HL-60 (cell line): ENCODE measurements at regions not wholly inside any gene's neighbourhood (a gene's known extent, or its start where the extent isn't known, plus 50 kb on each side); places are given as distances from the start of the nearest gene placed in this dataset.

Source experiments
- DNase-seq, 2 experiments: peaks; one replicate each; pipeline ENCODE4 v3.0.0-alpha.2; 2010 to 2020; ENCODE audit warnings: low read depth in 1 of 2, low spot score in 1 of 2
- H3K27ac ChIP-seq: fragments of 250-450 bp; sonication (Bioruptor Pico); replicated peaks from 2 replicates; pipeline ENCODE4 v1.5.1; 2020; ENCODE audit warnings: mild to moderate bottlenecking, moderate library complexity
- H3K27me3 ChIP-seq: fragments of 250-450 bp; sonication (Bioruptor Pico); 2 replicates; pipeline ENCODE4 v1.5.1; 2021; ENCODE audit warnings: mild to moderate bottlenecking, moderate library complexity; ENCODE audit not compliant: insufficient read depth, poor library complexity, severe bottlenecking
- H3K4me3 ChIP-seq: replicated peaks from 2 replicates; pipeline ENCODE4 v1.5.1; 2011; ENCODE audit warnings: mild to moderate bottlenecking, control low read depth, low read length; ENCODE audit not compliant: insufficient read depth
- CTCF ChIP-seq: IDR thresholded peaks from one replicate; pipeline ENCODE4 v1.5.1; 2011; ENCODE audit warnings: low read length, control low read depth, inconsistent platforms; ENCODE audit not compliant: insufficient read depth
- GABPA ChIP-seq: IDR thresholded peaks from 2 replicates; pipeline ENCODE4 v1.6.1; 2012; ENCODE audit warnings: low read depth
- POLR2AphosphoS5 ChIP-seq: IDR thresholded peaks from 2 replicates; pipeline ENCODE4 v1.6.1; 2012; ENCODE audit warnings: low read depth
- REST ChIP-seq: IDR thresholded peaks from 2 replicates; pipeline ENCODE4 v1.6.1; 2012; ENCODE audit warnings: low read depth; ENCODE audit not compliant: insufficient replicate concordance
- SPI1 ChIP-seq: IDR thresholded peaks from 2 replicates; pipeline ENCODE4 v1.6.1; 2012; ENCODE audit warnings: low read depth, mild to moderate bottlenecking, borderline replicate concordance

DNA sequence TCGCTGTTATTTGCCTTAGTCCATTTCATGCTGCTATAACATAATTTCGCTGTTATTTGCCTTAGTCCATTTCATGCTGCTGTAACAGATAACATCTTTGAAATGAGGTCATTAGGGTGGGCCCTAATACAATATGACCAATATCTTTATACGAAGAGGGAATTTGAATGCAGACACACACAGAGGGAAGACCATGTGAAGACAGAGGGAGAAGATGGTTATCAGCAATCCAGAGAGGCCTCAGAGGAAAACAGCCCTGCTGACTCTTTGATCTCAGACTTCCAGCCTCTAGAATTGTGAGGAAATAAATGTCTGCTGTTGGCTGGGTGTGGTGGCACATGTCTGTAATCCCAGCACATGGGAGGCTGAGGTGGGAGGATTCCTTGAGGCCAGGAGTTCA, 404.9 kb downstream of the TYW1 start:
- Histone ChIP-seq H3K4me3 (no peak overlapping the region), H3K27me3 (no peaks in the 10 kb centered on the region), H3K27ac (no peak overlapping the region)
- DNase-seq, result no peak
- TF ChIP-seq CTCF (no peak), POLR2AphosphoS5 (no peak), REST (no peak), GABPA (no peak), SPI1 (no peak)

GRCh38 chr7:67402280-67402679, 405.6 kb downstream of the TYW1 start:
- H3K27me3 ChIP-seq, result no peaks in the 10 kb centered on the region
- no peak for DNase-seq
- H3K4me3 ChIP-seq, result no peak overlapping the region
- no peak for TF ChIP-seq SPI1
- no peak for TF ChIP-seq CTCF
- TF ChIP-seq REST, result no peak
- no peak for TF ChIP-seq POLR2AphosphoS5
- TF ChIP-seq GABPA, result no peak
- H3K27ac ChIP-seq, result no peak overlapping the region

- TF ChIP-seq REST, result no peak
- TF ChIP-seq POLR2AphosphoS5, result no peak
- no peak for TF ChIP-seq GABPA
- no peak for TF ChIP-seq CTCF
- TF ChIP-seq SPI1, result no peak
- Histone ChIP-seq H3K27me3 (no peaks in the 10 kb centered on the region), H3K27ac (no peak overlapping the region), H3K4me3 (no peak overlapping the region)
- no peak for DNase-seq
Observed at GRCh38 chr7:67406976-67407375, 410.3 kb downstream of the TYW1 start.
